GM19025 (cell line): ENCODE measurements at regions not wholly inside any gene's neighbourhood (a gene's known extent, or its start where the extent isn't known, plus 50 kb on each side); places are given as distances from the start of the nearest gene placed in this dataset.
"Not testable (repeated sequence)": the region's sequence is repeated elsewhere in the genome, so short reads cannot be mapped to it uniquely, and the experiment has no call there.

ENCODE experiments used
- ATAC-seq: cut with Tn5 transposase; IDR thresholded peaks from one replicate; pipeline ENCODE4 v1.9.1; 2021; ENCODE audit warnings: mild to moderate bottlenecking, low read depth, moderate library complexity; ENCODE audit not compliant: unreplicated experiment

- ATAC-seq: no peak
These were observed 52.2 kb downstream of the CALML3 start for GRCh38 chr10:5576780-5577624.

- not testable (repeated sequence) for ATAC-seq
These were observed 55.3 kb downstream of the CALML3 start for GRCh38 chr10:5580038-5580428.

GRCh38 chr10:5581670-5582566 lies 57.2 kb downstream of the CALML3 start:
- peak; percentile 44 for ATAC-seq

DNA sequence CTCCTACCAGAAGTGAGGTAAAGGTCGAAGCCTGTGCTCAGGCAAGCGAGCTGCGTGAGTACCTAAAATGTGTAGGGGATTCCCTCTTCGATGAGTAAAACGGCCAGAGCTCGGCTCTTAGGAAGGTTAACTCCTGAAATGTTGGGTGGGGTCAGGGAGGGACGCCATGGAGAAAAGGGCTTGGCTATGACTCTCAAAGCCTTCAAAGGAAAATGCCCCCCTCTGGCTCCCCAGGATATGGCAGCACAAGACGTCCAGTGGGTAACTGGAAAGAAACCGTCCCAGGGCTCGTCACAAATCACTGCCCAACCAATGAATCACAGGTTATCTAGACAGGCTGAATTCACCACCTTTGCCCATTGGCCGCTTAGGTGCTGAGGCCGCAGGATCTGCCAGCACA lies 58.0 kb downstream of the CALML3 start:
- no peak for ATAC-seq

- ATAC-seq: no peak
These were observed 58.9 kb downstream of the CALML3 start for GRCh38 chr10:5583525-5584175.

DNA sequence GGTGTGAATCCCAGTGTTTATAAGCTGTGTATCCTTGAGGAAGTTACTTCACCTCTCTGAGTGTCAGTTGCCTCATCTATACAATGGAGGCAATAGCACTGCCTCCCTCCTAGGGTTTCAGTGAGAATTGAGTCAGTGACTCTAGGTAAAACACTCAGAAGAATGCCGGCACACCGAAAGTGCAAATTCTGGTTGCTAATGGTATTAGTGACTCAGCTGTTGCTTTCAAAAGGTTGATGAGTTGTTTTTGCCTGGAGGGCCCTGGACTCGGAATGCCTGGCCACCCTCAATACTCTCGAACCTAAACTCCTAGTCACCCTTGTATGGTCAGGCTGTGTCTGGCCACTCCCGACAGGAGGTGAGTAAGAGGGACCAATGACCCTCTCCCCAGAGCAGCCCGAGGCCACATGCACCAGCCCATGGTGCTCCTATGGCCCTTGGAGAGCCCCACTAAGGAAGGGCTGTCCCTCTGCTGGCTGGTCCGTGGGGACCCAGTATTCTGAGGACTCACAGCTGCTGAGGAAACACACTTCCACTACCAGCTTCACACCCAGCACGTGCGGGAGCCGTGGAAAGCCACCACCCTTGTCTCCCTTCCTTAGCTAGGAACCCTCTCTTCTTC lies 60.2 kb downstream of the CALML3 start:
- ATAC-seq: peak; percentile 56

DNA sequence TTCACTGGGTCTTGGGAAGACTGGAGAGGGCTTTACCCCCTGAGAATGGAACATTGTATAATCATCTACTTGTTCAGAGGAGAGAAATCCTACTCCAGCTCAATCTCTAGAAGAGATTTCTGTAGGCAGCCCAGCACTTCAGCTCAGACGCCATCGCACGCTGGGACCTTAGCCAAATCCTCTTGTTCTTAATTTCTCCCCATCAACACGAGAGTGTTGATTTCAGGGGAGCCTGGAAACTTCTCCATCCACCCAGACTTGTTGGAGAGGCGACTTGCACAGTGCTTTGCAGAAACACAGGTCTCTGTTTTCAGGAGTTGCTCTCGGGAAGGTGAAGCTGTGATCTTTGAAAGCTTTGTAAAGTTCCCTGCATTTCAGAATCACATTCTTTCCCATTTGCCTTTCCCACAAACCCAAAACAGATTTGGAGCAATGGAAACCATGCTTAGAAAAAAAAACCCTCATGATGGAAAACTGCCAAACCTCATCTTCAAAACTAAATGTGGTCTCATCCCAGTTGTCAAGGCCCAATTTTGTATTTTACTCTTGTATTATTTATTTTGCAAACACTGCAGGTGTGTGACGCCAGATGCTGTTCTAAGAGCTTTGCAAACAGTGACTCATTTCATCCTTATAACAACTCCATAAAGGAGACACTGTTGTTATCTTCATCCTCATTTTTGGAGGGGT lies 60.9 kb downstream of the CALML3 start:
- no peak for ATAC-seq

DNA sequence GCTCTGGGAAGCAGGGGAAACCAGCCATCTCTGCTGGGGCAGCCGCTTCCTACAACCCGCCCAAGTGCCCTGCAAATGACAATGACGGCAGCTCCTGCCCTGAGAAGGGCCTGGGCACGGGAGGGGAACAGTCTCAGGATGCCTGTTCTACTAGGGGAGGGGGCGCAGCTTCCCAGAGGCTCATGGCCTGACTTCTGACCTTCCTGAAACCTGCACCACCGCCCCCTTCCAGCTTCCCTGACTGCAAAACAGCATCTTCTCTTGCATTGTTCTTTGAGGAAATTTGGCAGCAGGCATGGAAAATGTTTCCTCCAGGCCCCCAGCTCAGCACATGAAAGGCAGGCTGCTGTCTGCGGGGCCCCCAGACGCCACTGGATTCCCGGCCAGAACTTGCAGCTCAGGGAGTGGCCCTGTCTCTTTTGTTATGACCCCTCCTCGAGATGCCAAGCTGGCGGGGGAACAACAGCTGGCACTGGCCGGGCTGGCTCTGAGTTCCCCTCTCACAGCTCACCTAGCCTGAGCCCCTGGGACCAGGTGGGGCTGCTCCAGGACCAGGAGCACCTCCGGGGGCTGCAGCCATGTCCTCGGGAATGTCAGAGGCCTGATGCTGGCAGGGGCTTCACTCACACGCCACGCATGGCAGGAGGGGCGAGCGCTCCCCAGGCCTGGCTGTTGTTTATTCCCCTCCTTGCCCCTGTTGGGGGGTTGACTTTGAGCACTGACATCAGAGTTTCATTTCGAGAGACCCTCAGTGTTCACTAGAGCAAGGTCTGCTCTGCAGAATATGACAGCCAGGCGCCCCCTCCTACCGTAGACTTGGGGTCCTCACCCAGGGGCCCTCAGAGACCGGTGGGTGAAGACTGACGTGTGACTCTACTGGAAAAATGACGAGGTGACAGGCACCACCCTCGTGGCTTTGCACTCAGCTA lies 62.7 kb downstream of the CALML3 start:
- no peak for ATAC-seq

- ATAC-seq: no peak
These were observed 63.3 kb downstream of the CALML3 start for GRCh38 chr10:5588080-5588453.

DNA sequence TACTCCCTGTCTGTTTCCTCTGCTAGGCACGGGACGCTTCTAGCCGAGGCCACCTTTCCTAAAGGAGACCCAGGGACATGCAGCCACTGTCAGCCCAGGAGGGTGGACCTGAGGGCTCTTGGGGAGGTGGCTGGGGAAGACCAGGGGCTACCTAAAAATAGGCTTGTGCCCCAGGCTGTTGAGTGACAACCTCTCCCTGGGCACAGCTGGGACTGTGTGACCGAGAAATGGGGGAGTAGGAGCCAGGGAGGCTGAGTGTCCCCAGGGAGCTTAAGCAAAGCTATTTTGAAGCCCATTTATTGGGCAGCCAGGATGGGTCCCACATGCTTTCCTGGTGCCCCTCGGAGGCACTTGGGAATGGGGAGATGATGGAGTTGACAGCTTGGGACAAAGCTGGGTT lies 63.8 kb downstream of the CALML3 start:
- ATAC-seq: no peak
